ENCODE measurements at regions not wholly inside any gene's neighbourhood (a gene's known extent, or its start where the extent isn't known, plus 50 kb on each side); places are given as distances from the start of the nearest gene placed in this dataset.
A peak's percentile ranks its signal among the peaks of the same experiment; 100 is the strongest.

DNA sequence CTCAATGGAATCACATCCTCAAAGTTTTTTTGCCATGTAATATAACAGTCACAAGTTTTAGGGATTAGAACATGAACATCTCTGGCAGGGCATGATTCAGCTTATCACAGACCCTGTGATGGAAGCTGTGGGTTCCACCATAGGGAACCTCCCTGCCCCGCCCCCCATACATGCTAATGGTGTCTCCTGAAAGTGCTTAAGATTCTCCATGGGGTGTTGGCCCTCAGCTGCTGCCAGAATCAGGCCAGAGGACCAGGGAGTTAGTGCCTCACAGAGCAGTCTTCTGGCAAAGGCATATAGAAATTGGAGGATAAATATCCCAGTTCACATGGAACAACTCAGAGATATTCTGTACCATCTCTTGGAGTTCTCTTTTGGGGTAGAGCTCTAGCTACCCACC lies 119.4 kb downstream of the RAB11FIP2 start:
- no peak for DNase-seq (ENCODE audit: low read depth in 3 of 3)

DNA sequence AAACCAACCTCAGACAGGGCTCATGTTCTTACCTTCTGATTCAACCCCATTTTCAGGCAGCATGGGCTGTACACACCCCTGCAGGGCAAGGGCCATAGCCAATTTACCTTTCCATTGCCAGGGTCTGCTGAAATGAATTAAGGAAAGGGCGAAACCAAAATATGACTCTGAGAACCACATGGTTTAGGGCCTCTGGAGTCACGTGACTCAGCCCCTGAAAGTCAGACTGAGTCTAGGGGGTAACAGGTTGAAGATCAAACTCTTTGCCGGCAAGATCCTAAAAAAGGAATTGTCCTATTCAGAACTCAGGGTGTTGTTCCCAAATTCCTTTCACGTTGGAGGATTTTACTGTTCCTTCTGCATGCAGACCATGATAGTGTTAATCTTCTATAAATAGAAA lies 118.9 kb downstream of the RAB11FIP2 start:
- no peak for DNase-seq (ENCODE audit: low read depth in 3 of 3)

- no peak for DNase-seq (ENCODE audit: low read depth in 3 of 3)
Measured at GRCh38 chr10:117928281-117928680, 118.5 kb downstream of the RAB11FIP2 start.

GRCh38 chr10:117928741-117929140 lies 118.0 kb downstream of the RAB11FIP2 start:
- DNase-seq (ENCODE audit: low read depth in 3 of 3): no peak

DNA sequence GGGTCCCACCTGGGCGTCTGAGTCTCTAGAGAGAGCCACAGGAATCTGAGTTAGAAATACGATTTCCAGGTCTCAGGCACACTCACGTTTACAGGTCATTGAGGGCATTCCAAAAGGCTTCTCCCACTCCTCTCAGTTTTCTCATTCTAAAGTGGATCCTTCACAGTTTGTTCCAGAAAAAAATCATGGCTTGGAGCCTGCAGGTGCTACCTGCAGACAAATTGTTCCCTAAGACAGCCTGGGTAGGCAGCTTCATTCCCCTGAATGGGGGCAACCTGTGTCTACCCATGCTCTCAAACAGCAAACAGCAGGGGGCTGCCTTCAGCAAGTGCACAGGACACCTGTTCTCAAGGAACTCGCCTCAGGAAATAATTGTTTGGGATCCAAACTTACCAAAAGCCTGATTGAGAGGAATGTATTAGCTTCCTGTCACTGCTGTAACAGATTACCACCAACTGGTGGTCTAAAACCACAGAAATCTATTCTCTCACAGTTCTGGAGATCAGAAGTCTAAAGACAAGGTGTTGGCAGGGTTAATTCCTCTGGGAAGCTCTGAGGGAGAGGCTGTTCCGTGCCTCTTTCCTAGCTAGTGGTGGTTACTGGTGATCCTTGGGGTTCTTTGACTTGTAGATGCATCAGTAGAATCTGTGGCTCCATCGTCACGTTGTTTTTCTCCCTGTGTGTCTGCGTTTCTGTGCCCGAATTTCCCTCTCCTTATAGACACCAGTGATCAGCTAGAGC lies 117.2 kb downstream of the RAB11FIP2 start:
- DNase-seq (ENCODE audit: low read depth in 3 of 3): no peak

DNA sequence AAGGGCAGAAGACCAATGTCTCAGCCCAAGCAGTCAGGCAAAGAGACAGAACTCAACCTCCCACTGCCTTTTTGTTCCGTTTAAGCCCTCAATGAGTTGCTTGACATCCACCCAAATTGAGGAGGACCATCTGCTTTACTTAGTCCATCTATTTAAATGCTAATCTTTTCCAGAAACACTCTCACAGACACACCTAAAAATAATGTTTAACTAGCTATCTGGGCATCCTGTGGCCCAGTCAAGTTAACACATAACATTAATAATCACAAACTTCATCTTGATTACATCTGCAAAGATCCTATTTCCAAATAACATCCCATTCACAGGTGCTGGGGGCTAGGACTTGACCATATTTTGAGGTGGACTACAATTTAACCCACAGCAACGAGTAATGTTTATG lies 115.7 kb downstream of the RAB11FIP2 start:
- DNase-seq (ENCODE audit: low read depth in 3 of 3): no peak

- no peak for DNase-seq (ENCODE audit: low read depth in 3 of 3)
Measured at GRCh38 chr10:117933036-117933435, 113.7 kb downstream of the RAB11FIP2 start.

DNA sequence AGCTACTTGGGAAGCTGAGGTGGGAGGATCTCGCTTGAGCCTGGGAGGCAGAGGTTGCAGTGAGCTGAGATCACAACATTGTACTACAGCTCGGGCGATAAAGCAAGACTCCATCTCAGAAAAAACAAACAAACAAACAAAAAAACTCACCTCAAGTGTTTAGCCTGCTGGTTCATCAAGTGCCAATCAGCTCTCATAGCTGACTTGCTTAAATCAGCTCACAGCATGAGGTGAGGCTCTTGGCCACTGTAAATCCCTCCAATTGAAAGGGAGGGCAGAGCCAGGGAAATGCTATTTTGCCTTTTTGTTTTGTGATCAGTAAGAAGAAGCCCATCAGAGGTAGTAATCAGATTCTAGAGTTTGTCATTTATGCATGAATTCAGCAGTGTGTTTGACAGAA lies 112.3 kb downstream of the RAB11FIP2 start:
- DNase-seq (ENCODE audit: low read depth in 3 of 3): no peak

DNA sequence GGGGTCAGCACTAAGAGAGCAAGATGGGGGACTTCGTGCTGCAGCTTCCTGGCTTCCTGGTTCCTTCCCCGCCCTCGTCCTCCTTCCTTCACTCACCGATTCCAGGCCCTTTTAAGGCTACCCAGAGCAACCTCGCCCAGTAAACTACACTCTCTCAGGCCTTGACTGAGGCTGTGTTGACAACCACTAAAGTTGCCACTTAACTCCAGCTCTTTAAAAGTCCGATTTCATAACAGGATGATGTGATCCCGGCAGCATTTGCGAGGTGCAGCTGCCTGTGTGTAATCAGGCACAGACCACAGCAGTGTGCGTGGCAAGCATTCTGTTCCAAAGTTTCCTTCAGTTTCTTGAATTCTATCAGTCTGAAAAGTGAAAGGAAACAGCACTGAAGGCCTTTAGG lies 110.6 kb downstream of the RAB11FIP2 start:
- no peak for DNase-seq (ENCODE audit: low read depth in 3 of 3)

- no peak for DNase-seq (ENCODE audit: low read depth in 3 of 3)
Measured at GRCh38 chr10:117936566-117936965, 110.2 kb downstream of the RAB11FIP2 start.

DNA sequence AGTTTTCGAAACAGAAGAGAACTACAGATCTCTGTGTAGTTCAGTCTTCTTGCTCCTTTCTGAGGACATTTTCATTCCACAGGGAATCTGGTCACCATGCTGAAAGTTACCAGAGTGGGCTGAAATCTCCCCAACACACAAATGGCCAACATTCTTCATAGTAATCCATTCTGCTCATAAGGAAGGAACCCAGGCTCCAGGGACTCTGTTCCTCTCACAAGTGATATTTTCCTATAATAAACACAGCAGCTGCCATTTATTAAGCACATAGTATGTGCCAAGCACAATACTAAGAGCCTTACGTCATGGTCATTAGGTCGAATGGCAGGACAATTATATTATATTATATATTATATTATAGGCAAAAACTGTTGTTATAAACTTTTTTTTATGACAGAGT lies 109.8 kb downstream of the RAB11FIP2 start:
- no peak for DNase-seq (ENCODE audit: low read depth in 3 of 3)

DNA sequence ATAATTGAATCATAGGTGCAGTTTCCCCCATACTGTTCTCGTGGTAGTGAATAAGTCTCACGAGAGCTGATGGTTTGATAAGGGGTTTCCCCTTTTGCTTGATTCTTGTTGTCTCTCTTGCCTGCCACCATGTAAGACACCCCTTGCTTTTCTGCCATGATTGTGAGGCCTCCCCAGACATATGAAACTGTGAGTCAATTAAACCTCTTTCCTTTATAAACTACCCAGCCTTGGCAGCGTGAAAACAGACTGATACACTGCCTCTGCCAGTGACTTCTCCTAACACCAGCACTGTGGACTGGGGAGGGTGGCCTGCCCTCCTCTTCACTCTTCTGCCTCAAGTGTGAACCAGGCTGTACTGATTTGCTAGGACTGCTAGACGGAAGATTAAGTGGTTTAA lies 108.6 kb downstream of the RAB11FIP2 start:
- DNase-seq (ENCODE audit: low read depth in 3 of 3): peak in 1 of 3 donors; percentile 4

- no peak for DNase-seq (ENCODE audit: low read depth in 3 of 3)
Measured at GRCh38 chr10:117942226-117942625, 104.5 kb downstream of the RAB11FIP2 start.

GRCh38 chr10:117944676-117945447 lies 101.9 kb downstream of the RAB11FIP2 start:
- DNase-seq (ENCODE audit: low read depth in 3 of 3): no peak

- DNase-seq (ENCODE audit: low read depth in 3 of 3): no peak
Measured at GRCh38 chr10:117945651-117946050, 101.1 kb downstream of the RAB11FIP2 start.

- no peak for DNase-seq (ENCODE audit: low read depth in 3 of 3)
Measured at GRCh38 chr10:117946525-117947070, 100.1 kb downstream of the RAB11FIP2 start.

DNA sequence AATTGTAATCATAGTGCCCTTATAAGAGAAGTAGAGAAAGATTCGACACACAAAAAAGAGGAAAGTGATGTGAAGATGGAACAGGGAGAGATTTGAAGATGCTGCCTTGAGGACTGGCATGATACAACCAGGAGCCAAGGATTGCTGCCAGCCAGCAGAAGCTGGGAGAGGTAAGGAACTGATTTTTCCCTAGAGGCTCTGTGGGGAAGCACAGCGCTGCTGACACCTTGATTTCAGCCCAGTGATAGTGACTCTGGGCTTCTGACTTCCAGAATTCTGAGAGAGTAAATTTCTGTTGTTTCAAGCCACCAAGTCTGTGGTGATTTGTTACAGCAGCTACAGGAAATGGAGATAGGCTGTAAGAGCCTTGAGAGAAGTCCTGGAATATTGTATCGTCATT lies 98.2 kb downstream of the RAB11FIP2 start:
- no peak for DNase-seq (ENCODE audit: low read depth in 3 of 3)

- DNase-seq (ENCODE audit: low read depth in 3 of 3): no peak
Measured at GRCh38 chr10:117950408-117950807, 96.3 kb downstream of the RAB11FIP2 start.
